ENCODE measurements at regions not wholly inside any gene's neighbourhood (a gene's known extent, or its start where the extent isn't known, plus 50 kb on each side); places are given as distances from the start of the nearest gene placed in this dataset.
A peak's percentile ranks its signal among the peaks of the same experiment; 100 is the strongest.

- Histone ChIP-seq H3K14ac (ENCODE audit: insufficient read length) (no peak overlapping the region), H3K27me3 (replicated peaks in 1 of 4; ENCODE audit: control insufficient read depth in 3 of 4, extremely low read depth in 1 of 4, insufficient read depth in 3 of 4, low read length in 3 of 4) (peaks cover 0 to 1% (median 0%) of the 10 kb centered on the region in 4 experiments; a peak in 1 of 7 replicates), H3K23me2 (ENCODE audit: low read depth, low read length) (no peaks in the 10 kb centered on the region), H2BK5ac (ENCODE audit: low read depth, low read length) (no peak overlapping the region), H3K4me2 (ENCODE audit: insufficient read depth in 1 of 2, low read depth in 2 of 2, low read length in 2 of 2) (no peak overlapping the region), H3K4me3 (ENCODE audit: extremely low read depth in 1 of 4, insufficient read depth in 2 of 4, low read depth in 3 of 4, low read length in 4 of 4) (no peak overlapping the region), H2AK5ac (ENCODE audit: low read depth, low read length) (no peak overlapping the region), H4K20me1 (replicated peaks in 1 of 2; ENCODE audit: control insufficient read depth in 1 of 2, insufficient read depth in 2 of 2, low read length in 2 of 2) (peaks cover 0 to 1% of the 10 kb centered on the region in 2 experiments), H3K56ac (replicated peaks; ENCODE audit: insufficient read length, low read depth, low read length) (no peak overlapping the region), H3K9me3 (ENCODE audit: insufficient read depth in 2 of 2, low read depth in 1 of 2, low read length in 1 of 2) (peaks cover 0 to 1% of the 10 kb centered on the region in 2 experiments; a peak in 1 of 4 replicates), H2BK12ac (ENCODE audit: low read depth, low read length) (no peak overlapping the region), H3K79me1 (ENCODE audit: low read depth, low read length) (no peaks in the 10 kb centered on the region), H3K9ac (replicated peaks in 1 of 4; ENCODE audit: extremely low read depth in 1 of 4, low read depth in 3 of 4, low read length in 3 of 4) (no peak overlapping the region), H3K18ac (ENCODE audit: extremely low read depth, low read length) (no peak overlapping the region), H3K79me2 (ENCODE audit: control insufficient read depth in 1 of 2, insufficient read depth in 2 of 2, low read length in 2 of 2) (no peaks in the 10 kb centered on the region), H3K23ac (ENCODE audit: insufficient read length) (no peak overlapping the region), H3K4me1 (replicated peaks in 1 of 4; ENCODE audit: control insufficient read depth in 3 of 4, insufficient read depth in 4 of 4, low read length in 3 of 4) (no peaks in the 10 kb centered on the region), H3K36me3 (ENCODE audit: control insufficient read depth in 2 of 4, insufficient read depth in 4 of 4, low read length in 3 of 4) (no peaks in the 10 kb centered on the region), H3K4ac (replicated peaks; ENCODE audit: insufficient read length, low read depth, low read length) (no peak overlapping the region), H4K8ac (ENCODE audit: extremely low read depth, insufficient read depth, low read length) (no peak overlapping the region), H3K27ac (ENCODE audit: low read depth, low read length) (no peak overlapping the region), H4K91ac (replicated peaks; ENCODE audit: insufficient read length, low read length) (no peak overlapping the region), H2BK20ac (ENCODE audit: low read length) (no peak overlapping the region), H2BK15ac (ENCODE audit: low read length) (no peak overlapping the region), H2BK120ac (replicated peaks; ENCODE audit: low read depth, low read length) (no peak overlapping the region), H4K5ac (ENCODE audit: insufficient read length, low read depth, low read length) (no peak overlapping the region), H2AFZ (ENCODE audit: low read length) (no peak overlapping the region)
- DNase-seq (ENCODE audit: low read depth in 1 of 2, low spot score in 2 of 2) (no peak), FAIRE-seq (no peak)
- TF ChIP-seq JUND (IDR thresholded peaks at IDR 0.05; ENCODE audit: low read length) (no peak), CTCF (IDR thresholded peaks at IDR 0.05; ENCODE audit: control extremely low read depth in 1 of 3, insufficient read depth in 1 of 3, low read depth in 1 of 3, low read length in 3 of 3) (peak in 1 of 3 experiments; percentile 26; a peak in 1 of 4 replicates)
- CTCF ChIA-PET (ENCODE audit: partially characterized antibody): interaction anchor here (0.9 to 2.3 kb wide), 5 partner anchors 10 to 327 kb away, joined by 3 to 7 read pairs (median 3); no protein-coding TSS in a partner anchor
- POLR2A ChIA-PET (ENCODE audit: partially characterized antibody): no interaction called here
- 89% methylated on average over 3 of the region's 3 CpGs; no CpG with 5 or more reads in 1 of the 2 experiments for WGBS, 2 experiments (ENCODE audit: extremely low coverage in 1 of 2, insufficient coverage in 1 of 2, insufficient read length in 1 of 2, insufficient replicate concordance in 2 of 2, low coverage in 1 of 2, low lambda C conversion rate in 2 of 2, missing lambda C conversion rate in 1 of 2)
These were observed 652.4 kb downstream of the STK39 start for GRCh38 chr2:167595021-167595420.
